HepG2 (cell line): ENCODE measurements at regions not wholly inside any gene's neighbourhood (a gene's known extent, or its start where the extent isn't known, plus 50 kb on each side); places are given as distances from the start of the nearest gene placed in this dataset.

Experiments
- ATAC-seq: fragments of 200-7000 bp; cut with Tn5 transposase; 3 replicates; pipeline ENCODE4 v1.9.1; 2020; ENCODE audit warnings: mild to moderate bottlenecking, moderate library complexity
- BruUV-seq: library from RNA; stranded (reverse); fragments of 400-500 nt; replicated peaks from 2 replicates; lab custom pipeline; 2021; lab: Mats Ljungman, UMichigan
- CTCF ChIA-PET: fragments of 300-600 bp; formaldehyde crosslinking; extraction: SDS; loops from one replicate; lab custom pipeline; 2021; ENCODE audit warnings: low total read pairs, inconsistent platforms, low intra/inter-chr PET ratio; lab: Yijun Ruan, JAX
- POLR2A ChIA-PET: fragments of 350-600 bp; sonication (Branson Sonifier 250); formaldehyde crosslinking; loops from one replicate; lab custom pipeline; 2020; ENCODE audit warnings: antibody characterized with exemption, inconsistent platforms; lab: Yijun Ruan, JAX
- DNase-seq: peaks from one replicate; pipeline ENCODE4 v3.0.0-alpha.2; 2015; ENCODE audit warnings: low spot score
- FAIRE-seq: peaks from 3 replicates; lab custom pipeline; 2011; peaks lifted over from hg19 to GRCh38; lab: Jason Lieb, UNC
- H2AFZ ChIP-seq: one replicate; pipeline ENCODE4 v1.6.1; 2011; ENCODE audit warnings: low read length, inconsistent platforms
- H3K27ac ChIP-seq: fragments of 300-600 bp; 3 replicates; pipeline ENCODE4 v1.8.0; 2011; ENCODE audit warnings: mixed run types, mild to moderate bottlenecking, mixed read lengths, low read length, inconsistent platforms; ENCODE audit not compliant: insufficient read depth; ENCODE audit errors: extremely low read length
- H3K27me3 ChIP-seq, 2 experiments: fragments of 200-600 bp in 1 of 2; 2 replicates in 1 of 2; 3 replicates in 1 of 2; pipeline versions ENCODE4 v1.6.0 to v1.8.0; 2011; ENCODE audit warnings: low read length in 2 of 2, mild to moderate bottlenecking in 2 of 2, moderate library complexity in 2 of 2, inconsistent platforms in 1 of 2; ENCODE audit not compliant: insufficient read depth in 2 of 2, control insufficient read depth in 1 of 2
- H3K36me3 ChIP-seq, 2 experiments: fragments of 200-600 bp in 1 of 2; replicated peaks in 1 of 2; 2 replicates in 1 of 2; 3 replicates in 1 of 2; pipeline versions ENCODE4 v1.5.1 to v1.8.0; 2011; ENCODE audit warnings: low read length in 2 of 2, inconsistent platforms in 1 of 2; ENCODE audit not compliant: insufficient read depth in 2 of 2, control insufficient read depth in 1 of 2
- H3K4me1 ChIP-seq: 2 replicates; pipeline ENCODE4 v1.5.1; 2012; ENCODE audit warnings: low read length, inconsistent platforms; ENCODE audit not compliant: insufficient read depth
- H3K4me2 ChIP-seq: 2 replicates; pipeline ENCODE4 v1.6.0; 2011; ENCODE audit warnings: low read depth, low read length, inconsistent platforms
- H3K4me3 ChIP-seq, 3 experiments: fragments of 200-600 bp in 1 of 3; sonication (generic), shearing (Covaris generic) in 1 of 3; replicated peaks in 1 of 3; 2 replicates each; pipeline ENCODE4 v1.5.1; 2011 to 2016; ENCODE audit warnings: low read length in 3 of 3, inconsistent platforms in 2 of 3, low read depth in 2 of 3, mild to moderate bottlenecking in 2 of 3, control low read depth in 1 of 3, mixed read lengths in 1 of 3; ENCODE audit not compliant: insufficient read depth in 1 of 3
- H3K79me2 ChIP-seq: one replicate; pipeline ENCODE4 v1.6.1; 2011; ENCODE audit warnings: low read length, inconsistent platforms; ENCODE audit not compliant: insufficient read depth
- H3K9ac ChIP-seq: 2 replicates; pipeline ENCODE4 v1.6.0; 2011; ENCODE audit warnings: mild to moderate bottlenecking, low read depth, low read length, inconsistent platforms; ENCODE audit not compliant: insufficient read depth
- H3K9me3 ChIP-seq: 2 replicates; pipeline ENCODE4 v1.5.1; 2012; ENCODE audit warnings: mild to moderate bottlenecking, low read length
- H4K20me1 ChIP-seq: 2 replicates; pipeline ENCODE4 v1.6.0; 2011; ENCODE audit warnings: inconsistent platforms, mild to moderate bottlenecking, low read length, moderate library complexity; ENCODE audit not compliant: insufficient read depth
- BCLAF1 ChIP-seq: fragments of 450-650 bp; IDR thresholded peaks from 2 replicates; pipeline ENCODE4 v1.6.1; 2017; ENCODE audit warnings: mild to moderate bottlenecking
- CSRNP1 ChIP-seq: sonication (generic); formaldehyde crosslinking; IDR thresholded peaks from 2 replicates; pipeline ENCODE4 v1.8.1; 2023; ENCODE audit warnings: mild to moderate bottlenecking, missing genetic modification reagents
- IRF2 ChIP-seq: IDR thresholded peaks from 2 replicates; pipeline ENCODE4 v1.6.1; 2018; ENCODE audit warnings: missing genetic modification reagents, missing compliant biosample characterization
- JDP2 ChIP-seq: sonication (generic); formaldehyde crosslinking; IDR thresholded peaks from 2 replicates; pipeline ENCODE4 v1.8.1; 2022; ENCODE audit warnings: missing genetic modification reagents, borderline replicate concordance
- KDM2A ChIP-seq: sonication (generic); formaldehyde crosslinking; IDR thresholded peaks from 2 replicates; pipeline ENCODE4 v1.4.0; 2020; ENCODE audit warnings: low read depth, missing genetic modification reagents, borderline replicate concordance
- MAFK ChIP-seq, 2 experiments: IDR thresholded peaks in 1 of 2; conservative IDR thresholded peaks in 1 of 2; 2 replicates each; pipeline ENCODE4 v1.6.1; 2011; ENCODE audit warnings: improper control_type of control experiment in 2 of 2, low read length in 2 of 2
- MYC ChIP-seq: sonication (generic); formaldehyde crosslinking; IDR thresholded peaks from 2 replicates; pipeline ENCODE4 v1.9.0; 2021; ENCODE audit warnings: missing genetic modification reagents, borderline replicate concordance
- NFE2L2 ChIP-seq: fragments of 150-350 bp; IDR thresholded peaks from 2 replicates; pipeline ENCODE4 v1.6.1; 2014; ENCODE audit warnings: low read length
- POLR2AphosphoS5 ChIP-seq: IDR thresholded peaks from 2 replicates; pipeline ENCODE4 v1.6.1; 2012; ENCODE audit warnings: low read depth, low read length
- TCF12 ChIP-seq, 2 experiments: fragments of 450-650 bp in 1 of 2; sonication (generic) in 1 of 2; formaldehyde crosslinking in 1 of 2; IDR thresholded peaks; 2 replicates each; pipeline versions ENCODE4 v1.6.1 to v1.8.0; 2017 to 2022; ENCODE audit warnings: antibody characterized with exemption in 1 of 2, mild to moderate bottlenecking in 1 of 2, missing genetic modification reagents in 1 of 2, moderate library complexity in 1 of 2
- TGIF2 ChIP-seq: IDR thresholded peaks from 2 replicates; pipeline ENCODE4 v1.6.1; 2016; ENCODE audit warnings: control low read depth, missing compliant biosample characterization
- ZMAT3 ChIP-seq: sonication (generic); formaldehyde crosslinking; conservative IDR thresholded peaks from 2 replicates; pipeline ENCODE4 v1.7.0; 2021; ENCODE audit warnings: missing genetic modification reagents
- ZNF256 ChIP-seq: sonication (generic); formaldehyde crosslinking; conservative IDR thresholded peaks from 2 replicates; pipeline ENCODE4 v1.4.0; 2020; ENCODE audit warnings: missing genetic modification reagents
- ZNF674 ChIP-seq: sonication (generic); formaldehyde crosslinking; IDR thresholded peaks from 2 replicates; pipeline ENCODE4 v1.5.0; 2020; ENCODE audit warnings: low read depth, mild to moderate bottlenecking, missing genetic modification reagents
- WGBS: methylation state at CpG from one replicate; pipeline ENCODE4 v1.1.6; 2017; ENCODE audit warnings: low lambda C conversion rate; 5-methylcytosine and 5-hydroxymethylcytosine counted together
- in situ Hi-C: cut with HindIII; loops from 2 replicates; pipeline ENCODE4 v1.10.0; 2017; ENCODE audit warnings: low pct_unique_long_range_greater_than_20kb; ENCODE audit not compliant: extremely low pct_ligation_motif_present
- intact Hi-C: fragments of 100-400 bp; cut with micrococcal nuclease; formaldehyde crosslinking; loops from one replicate; pipeline ENCODE4 v1.10.0; 2022; ENCODE audit not compliant: unreplicated experiment

GRCh38 chrX:38860106-38861013, 59.1 kb downstream of the MID1IP1 start:
- H3K27me3 ChIP-seq = no peaks in the 10 kb centered on the region; a peak in 1 of 5 replicates
- ChIA-PET CTCF (no interaction called here), POLR2A (no interaction called here)
- no peak overlapping the region for H3K4me2 ChIP-seq
- H3K4me3 ChIP-seq = no peak overlapping the region
- WGBS = 66% methylated on average over 4 of the region's 4 CpGs
- no TSS peak for BruUV-seq
- no peak for FAIRE-seq
- intact Hi-C loops = no loop called here
- H3K9ac ChIP-seq = no peak overlapping the region
- no peaks in the 10 kb centered on the region for H3K4me1 ChIP-seq
- H3K27ac ChIP-seq = no peak overlapping the region
- no peak overlapping the region for H2AFZ ChIP-seq
- in situ Hi-C loops = no loop called here
- no peaks in the 10 kb centered on the region for H3K36me3 ChIP-seq
- DNase-seq = no peak
- H4K20me1 ChIP-seq = no peaks in the 10 kb centered on the region
- TF ChIP-seq TGIF2 (CRISPR knock-in tag) (no peak), MAFK (conservative IDR thresholded peaks at IDR 0.05 in 1 of 2, IDR thresholded peaks at IDR 0.05 in 1 of 2; ENCODE audit: low read length in 2 of 2) (peak; percentile 12 to 34; a peak in 1 of 4 replicates), NFE2L2 (peak; percentile 67), IRF2 (CRISPR knock-in tag) (no peak)
- ATAC-seq = no peak
- H3K79me2 ChIP-seq = no peaks in the 10 kb centered on the region
- no peaks in the 10 kb centered on the region for H3K9me3 ChIP-seq

GRCh38 chrX:38861489-38861888, 60.2 kb downstream of the MID1IP1 start:
- POLR2A ChIA-PET = no interaction called here
- no peak for TF ChIP-seq BCLAF1
- TF ChIP-seq POLR2AphosphoS5 = no peak
- no peak for TF ChIP-seq JDP2 (CRISPR knock-in tag)
- TF ChIP-seq ZNF256 (CRISPR knock-in tag) = no peak
- TF ChIP-seq ZMAT3 = no peak
- TF ChIP-seq MYC (CRISPR knock-in tag) = no peak
- TF ChIP-seq ZNF674 (CRISPR knock-in tag) = no peak
- TF ChIP-seq KDM2A (CRISPR knock-in tag) = no peak
- no peak for TF ChIP-seq CSRNP1 (CRISPR knock-in tag)
- TF ChIP-seq TCF12 (IDR thresholded peaks at IDR 0.05) = no peak
- no peak for TF ChIP-seq TCF12 (CRISPR knock-in tag; IDR thresholded peaks at IDR 0.05)

More at GRCh38 chrX:38861489-38861888, 60.2 kb downstream of the MID1IP1 start:
- CTCF ChIA-PET = no interaction called here
- H3K4me1 ChIP-seq = no peaks in the 10 kb centered on the region
- no peak overlapping the region for H2AFZ ChIP-seq
- no peak for DNase-seq
- H3K4me3 ChIP-seq = no peak overlapping the region
- no peak for FAIRE-seq
- 42% methylated on average over 2 of the region's 2 CpGs for WGBS
- no TSS peak for BruUV-seq
- no peaks in the 10 kb centered on the region for H3K79me2 ChIP-seq
- no peaks in the 10 kb centered on the region for H3K36me3 ChIP-seq
- H3K27me3 ChIP-seq = no peaks in the 10 kb centered on the region; a peak in 1 of 5 replicates
- no peaks in the 10 kb centered on the region for H3K9me3 ChIP-seq
- intact Hi-C loops = no loop called here
- no peak overlapping the region for H3K4me2 ChIP-seq
- no peaks in the 10 kb centered on the region for H4K20me1 ChIP-seq
- no peak for ATAC-seq
- in situ Hi-C loops = no loop called here
- H3K9ac ChIP-seq = no peak overlapping the region
- H3K27ac ChIP-seq = no peak overlapping the region
